ENCODE measurements at regions not wholly inside any gene's neighbourhood (a gene's known extent, or its start where the extent isn't known, plus 50 kb on each side); places are given as distances from the start of the nearest gene placed in this dataset.
"Not testable (repeated sequence)": the region's sequence is repeated elsewhere in the genome, so short reads cannot be mapped to it uniquely, and the experiment has no call there.

- no peaks in the 10 kb centered on the region for H3K36me3 ChIP-seq (ENCODE audit: control insufficient read depth, insufficient read depth, low read length)
- H3K27ac ChIP-seq (ENCODE audit: low read depth, low read length, severe bottlenecking), result no peak overlapping the region
- no peaks in the 10 kb centered on the region for H3K9me3 ChIP-seq (ENCODE audit: control insufficient read depth, low read length)
- no peak overlapping the region for H3K4me3 ChIP-seq (ENCODE audit: extremely low read depth, insufficient read depth, low read length, poor library complexity, severe bottlenecking)
- no CpG with 5 or more reads among the region's 1 CpG for WGBS, 2 experiments (ENCODE audit: insufficient coverage in 2 of 2)
- H3K4me1 ChIP-seq (ENCODE audit: control insufficient read depth, insufficient read depth, low read length, poor library complexity, severe bottlenecking), result peaks cover 8% of the 10 kb centered on the region
These were observed 115.9 kb upstream of the BEND6 start for GRCh38 chr6:56838965-56839364.

- Histone ChIP-seq H3K27ac (ENCODE audit: low read depth, low read length, severe bottlenecking) (no peak overlapping the region), H3K36me3 (ENCODE audit: control insufficient read depth, insufficient read depth, low read length) (no peaks in the 10 kb centered on the region), H3K4me3 (ENCODE audit: extremely low read depth, insufficient read depth, low read length, poor library complexity, severe bottlenecking) (no peak overlapping the region), H3K9me3 (ENCODE audit: control insufficient read depth, low read length) (no peaks in the 10 kb centered on the region), H3K4me1 (ENCODE audit: control insufficient read depth, insufficient read depth, low read length, poor library complexity, severe bottlenecking) (peaks cover 8% of the 10 kb centered on the region)
- 50 to 100% methylated on average over 1 of the region's 2 CpGs for WGBS, 2 experiments (ENCODE audit: insufficient coverage in 2 of 2)
These were observed 116.8 kb upstream of the BEND6 start for GRCh38 chr6:56838016-56838555.

- H3K36me3 ChIP-seq (ENCODE audit: control insufficient read depth, insufficient read depth, low read length), result no peaks in the 10 kb centered on the region
- H3K27ac ChIP-seq (ENCODE audit: low read depth, low read length, severe bottlenecking), result no peak overlapping the region
- H3K9me3 ChIP-seq (ENCODE audit: control insufficient read depth, low read length), result no peaks in the 10 kb centered on the region
- H3K4me3 ChIP-seq (ENCODE audit: extremely low read depth, insufficient read depth, low read length, poor library complexity, severe bottlenecking), result no peak overlapping the region
- 93 to 95% methylated on average over 4 of the region's 6 CpGs for WGBS, 2 experiments (ENCODE audit: insufficient coverage in 2 of 2)
- peaks cover 8% of the 10 kb centered on the region for H3K4me1 ChIP-seq (ENCODE audit: control insufficient read depth, insufficient read depth, low read length, poor library complexity, severe bottlenecking)
These were observed 117.5 kb upstream of the BEND6 start for GRCh38 chr6:56837322-56837894.

GRCh38 chr6:56835612-56836011, 119.3 kb upstream of the BEND6 start:
- H3K27ac ChIP-seq (ENCODE audit: low read depth, low read length, severe bottlenecking), result no peak overlapping the region
- no peak overlapping the region for H3K4me3 ChIP-seq (ENCODE audit: extremely low read depth, insufficient read depth, low read length, poor library complexity, severe bottlenecking)
- H3K4me1 ChIP-seq (ENCODE audit: control insufficient read depth, insufficient read depth, low read length, poor library complexity, severe bottlenecking), result peaks cover 8% of the 10 kb centered on the region
- H3K9me3 ChIP-seq (ENCODE audit: control insufficient read depth, low read length), result no peaks in the 10 kb centered on the region
- no peaks in the 10 kb centered on the region for H3K36me3 ChIP-seq (ENCODE audit: control insufficient read depth, insufficient read depth, low read length)
- WGBS, 2 experiments (ENCODE audit: insufficient coverage in 2 of 2), result 100% methylated on average over 2 of the region's 3 CpGs

- Histone ChIP-seq H3K4me3 (ENCODE audit: extremely low read depth, insufficient read depth, low read length, poor library complexity, severe bottlenecking) (no peak overlapping the region), H3K27ac (ENCODE audit: low read depth, low read length, severe bottlenecking) (no peak overlapping the region), H3K36me3 (ENCODE audit: control insufficient read depth, insufficient read depth, low read length) (no peaks in the 10 kb centered on the region), H3K4me1 (ENCODE audit: control insufficient read depth, insufficient read depth, low read length, poor library complexity, severe bottlenecking) (peaks cover 1% of the 10 kb centered on the region), H3K9me3 (ENCODE audit: control insufficient read depth, low read length) (no peaks in the 10 kb centered on the region)
- 100% methylated on average over 1 of the region's 1 CpG; no CpG with 5 or more reads in 1 of the 2 experiments for WGBS, 2 experiments (ENCODE audit: insufficient coverage in 2 of 2)
These were observed 121.0 kb upstream of the BEND6 start for GRCh38 chr6:56833873-56834272.

- H3K4me1 ChIP-seq (ENCODE audit: control insufficient read depth, insufficient read depth, low read length, poor library complexity, severe bottlenecking), result no peaks in the 10 kb centered on the region
- H3K4me3 ChIP-seq (ENCODE audit: extremely low read depth, insufficient read depth, low read length, poor library complexity, severe bottlenecking), result no peak overlapping the region
- no peak overlapping the region for H3K27ac ChIP-seq (ENCODE audit: low read depth, low read length, severe bottlenecking)
- no peaks in the 10 kb centered on the region for H3K9me3 ChIP-seq (ENCODE audit: control insufficient read depth, low read length)
- H3K36me3 ChIP-seq (ENCODE audit: control insufficient read depth, insufficient read depth, low read length), result no peaks in the 10 kb centered on the region
- WGBS, 2 experiments (ENCODE audit: insufficient coverage in 2 of 2), result 83 to 100% methylated on average over 1 to 3 of the region's 3 CpGs
These were observed 121.6 kb upstream of the BEND6 start for GRCh38 chr6:56833127-56833791.

- Histone ChIP-seq H3K4me3 (ENCODE audit: extremely low read depth, insufficient read depth, low read length, poor library complexity, severe bottlenecking) (no peak overlapping the region), H3K27ac (ENCODE audit: low read depth, low read length, severe bottlenecking) (no peak overlapping the region), H3K4me1 (ENCODE audit: control insufficient read depth, insufficient read depth, low read length, poor library complexity, severe bottlenecking) (peaks cover 3% of the 10 kb centered on the region), H3K36me3 (ENCODE audit: control insufficient read depth, insufficient read depth, low read length) (no peaks in the 10 kb centered on the region), H3K9me3 (ENCODE audit: control insufficient read depth, low read length) (no peaks in the 10 kb centered on the region)
- 79 to 86% methylated on average over 2 to 3 of the region's 3 CpGs for WGBS, 2 experiments (ENCODE audit: insufficient coverage in 2 of 2)
These were observed 122.7 kb upstream of the BEND6 start for GRCh38 chr6:56832225-56832624.

GRCh38 chr6:56831334-56831733, 123.6 kb upstream of the BEND6 start:
- H3K36me3 ChIP-seq (ENCODE audit: control insufficient read depth, insufficient read depth, low read length), result no peaks in the 10 kb centered on the region
- no peaks in the 10 kb centered on the region for H3K9me3 ChIP-seq (ENCODE audit: control insufficient read depth, low read length)
- peaks cover 3% of the 10 kb centered on the region for H3K4me1 ChIP-seq (ENCODE audit: control insufficient read depth, insufficient read depth, low read length, poor library complexity, severe bottlenecking)
- no peak overlapping the region for H3K27ac ChIP-seq (ENCODE audit: low read depth, low read length, severe bottlenecking)
- no peak overlapping the region for H3K4me3 ChIP-seq (ENCODE audit: extremely low read depth, insufficient read depth, low read length, poor library complexity, severe bottlenecking)
- 88% methylated on average over 1 of the region's 2 CpGs; no CpG with 5 or more reads in 1 of the 2 experiments for WGBS, 2 experiments (ENCODE audit: insufficient coverage in 2 of 2)

GRCh38 chr6:56827908-56828649, 126.8 kb upstream of the BEND6 start:
- no peaks in the 10 kb centered on the region for H3K9me3 ChIP-seq (ENCODE audit: control insufficient read depth, low read length)
- WGBS, 2 experiments (ENCODE audit: insufficient coverage in 2 of 2), result no CpG with 5 or more reads among the region's 2 CpGs
- no peaks in the 10 kb centered on the region for H3K36me3 ChIP-seq (ENCODE audit: control insufficient read depth, insufficient read depth, low read length)
- peaks cover 3% of the 10 kb centered on the region for H3K4me1 ChIP-seq (ENCODE audit: control insufficient read depth, insufficient read depth, low read length, poor library complexity, severe bottlenecking)
- H3K27ac ChIP-seq (ENCODE audit: low read depth, low read length, severe bottlenecking), result no peak overlapping the region
- no peak overlapping the region for H3K4me3 ChIP-seq (ENCODE audit: extremely low read depth, insufficient read depth, low read length, poor library complexity, severe bottlenecking)

- not testable (repeated sequence) for H3K36me3 ChIP-seq (ENCODE audit: control insufficient read depth, insufficient read depth, low read length); H3K4me1 ChIP-seq (ENCODE audit: control insufficient read depth, insufficient read depth, low read length, poor library complexity, severe bottlenecking); H3K27ac ChIP-seq (ENCODE audit: low read depth, low read length, severe bottlenecking); H3K9me3 ChIP-seq (ENCODE audit: control insufficient read depth, low read length); H3K4me3 ChIP-seq (ENCODE audit: extremely low read depth, insufficient read depth, low read length, poor library complexity, severe bottlenecking)
- WGBS, 2 experiments (ENCODE audit: insufficient coverage in 2 of 2), result 97 to 100% methylated on average over 5 to 24 of the region's 26 CpGs
These were observed 130.5 kb upstream of the BEND6 start for GRCh38 chr6:56824431-56824830.

Measured in mesodermal cell (in vitro differentiated cells).